ENCODE measurements at regions not wholly inside any gene's neighbourhood (a gene's known extent, or its start where the extent isn't known, plus 50 kb on each side); places are given as distances from the start of the nearest gene placed in this dataset.
A peak's percentile ranks its signal among the peaks of the same experiment; 100 is the strongest.
"Not testable (repeated sequence)": the region's sequence is repeated elsewhere in the genome, so short reads cannot be mapped to it uniquely, and the experiment has no call there.

DNA sequence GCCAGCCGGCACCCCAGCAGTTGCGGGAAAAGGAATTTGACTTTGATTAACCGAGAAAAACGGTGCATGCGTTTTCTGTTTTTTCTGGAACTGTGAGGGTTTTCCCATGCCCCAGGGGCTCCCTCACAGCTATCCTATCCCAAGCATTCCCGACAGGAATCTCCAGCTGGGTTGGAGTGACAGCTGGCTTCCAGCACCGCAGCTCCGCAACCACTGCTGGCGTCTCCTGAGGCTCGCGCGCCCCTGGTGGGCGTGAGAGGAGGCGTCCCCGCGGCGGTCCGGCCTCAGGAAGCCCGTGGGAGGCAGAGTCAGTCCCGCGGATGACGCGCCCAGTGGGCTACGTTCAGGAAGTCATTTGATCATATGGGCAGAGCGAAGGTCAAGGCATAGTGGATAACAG is 623.2 kb downstream of the SPATA31A6 start:
- H3K27me3 ChIP-seq (ENCODE audit: insufficient read depth, low read depth, severe bottlenecking); H3K27ac ChIP-seq; H3K4me3 ChIP-seq (ENCODE audit: low read depth, low read length); H3K36me3 ChIP-seq; H3K9me3 ChIP-seq (ENCODE audit: severe bottlenecking): not testable (repeated sequence)
- DNase-seq, result peak; percentile 42

DNA sequence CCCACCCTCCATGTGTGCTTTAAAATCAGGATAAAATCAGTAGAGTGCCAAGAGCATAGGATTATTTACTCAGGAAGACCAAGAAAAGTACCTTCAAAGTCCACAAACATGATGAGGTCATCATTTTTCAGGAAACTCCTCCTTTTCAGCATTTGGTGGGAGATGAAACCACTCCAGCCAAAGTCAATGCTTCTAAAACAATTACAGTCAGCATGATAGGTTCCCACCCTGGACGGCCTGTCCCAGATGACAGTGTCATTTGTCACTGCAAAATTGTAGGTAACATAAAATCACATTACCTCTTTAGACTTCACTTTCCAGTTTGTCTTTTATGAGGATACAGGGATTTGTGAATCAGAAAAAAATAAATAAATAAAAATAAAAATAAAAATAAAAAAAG is 638.0 kb downstream of the SPATA31A6 start:
- H3K4me3 ChIP-seq (ENCODE audit: low read depth, low read length); DNase-seq; H3K9me3 ChIP-seq (ENCODE audit: severe bottlenecking); H3K27me3 ChIP-seq (ENCODE audit: insufficient read depth, low read depth, severe bottlenecking); H3K27ac ChIP-seq; H3K36me3 ChIP-seq: not testable (repeated sequence)

GRCh38 chr9:42848156-42848555 is 664.7 kb downstream of the SPATA31A6 start:
- H3K9me3 ChIP-seq (ENCODE audit: severe bottlenecking); H3K4me3 ChIP-seq (ENCODE audit: low read depth, low read length); H3K27ac ChIP-seq; DNase-seq; H3K36me3 ChIP-seq; H3K27me3 ChIP-seq (ENCODE audit: insufficient read depth, low read depth, severe bottlenecking): not testable (repeated sequence)

GRCh38 chr9:42850896-42851693 is 667.6 kb downstream of the SPATA31A6 start:
- not testable (repeated sequence) for H3K27me3 ChIP-seq (ENCODE audit: insufficient read depth, low read depth, severe bottlenecking); H3K36me3 ChIP-seq; H3K4me3 ChIP-seq (ENCODE audit: low read depth, low read length); DNase-seq; H3K9me3 ChIP-seq (ENCODE audit: severe bottlenecking); H3K27ac ChIP-seq

DNA sequence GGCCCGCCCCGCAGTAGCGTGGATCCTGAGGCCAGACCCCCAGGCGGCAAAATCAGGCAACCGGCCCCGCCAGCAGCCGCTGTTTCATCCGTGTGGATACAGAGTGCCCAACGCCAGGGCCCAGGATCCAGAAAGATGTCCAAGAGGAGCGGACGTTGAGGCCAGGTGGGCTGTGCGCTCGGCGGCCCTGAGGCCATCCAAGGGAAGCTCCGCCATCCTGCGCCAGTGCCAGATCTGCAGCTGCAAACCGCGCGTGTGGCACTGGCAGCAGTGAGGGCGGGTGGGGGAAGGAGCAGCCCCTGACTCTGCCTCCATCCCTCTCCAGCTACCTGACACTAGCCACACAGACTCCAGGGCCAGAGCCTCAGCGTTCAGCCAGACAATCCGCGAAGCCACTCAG is 668.2 kb downstream of the SPATA31A6 start:
- H3K4me3 ChIP-seq (ENCODE audit: low read depth, low read length); H3K27ac ChIP-seq; DNase-seq: not testable (repeated sequence)

GRCh38 chr9:42852133-42852930 is 668.9 kb downstream of the SPATA31A6 start:
- not testable (repeated sequence) for H3K27me3 ChIP-seq (ENCODE audit: insufficient read depth, low read depth, severe bottlenecking); H3K27ac ChIP-seq; H3K9me3 ChIP-seq (ENCODE audit: severe bottlenecking); H3K36me3 ChIP-seq
- H3K4me3 ChIP-seq (ENCODE audit: low read depth, low read length), result peak overlapping the region; percentile 56
- TF ChIP-seq, protein P1, sequence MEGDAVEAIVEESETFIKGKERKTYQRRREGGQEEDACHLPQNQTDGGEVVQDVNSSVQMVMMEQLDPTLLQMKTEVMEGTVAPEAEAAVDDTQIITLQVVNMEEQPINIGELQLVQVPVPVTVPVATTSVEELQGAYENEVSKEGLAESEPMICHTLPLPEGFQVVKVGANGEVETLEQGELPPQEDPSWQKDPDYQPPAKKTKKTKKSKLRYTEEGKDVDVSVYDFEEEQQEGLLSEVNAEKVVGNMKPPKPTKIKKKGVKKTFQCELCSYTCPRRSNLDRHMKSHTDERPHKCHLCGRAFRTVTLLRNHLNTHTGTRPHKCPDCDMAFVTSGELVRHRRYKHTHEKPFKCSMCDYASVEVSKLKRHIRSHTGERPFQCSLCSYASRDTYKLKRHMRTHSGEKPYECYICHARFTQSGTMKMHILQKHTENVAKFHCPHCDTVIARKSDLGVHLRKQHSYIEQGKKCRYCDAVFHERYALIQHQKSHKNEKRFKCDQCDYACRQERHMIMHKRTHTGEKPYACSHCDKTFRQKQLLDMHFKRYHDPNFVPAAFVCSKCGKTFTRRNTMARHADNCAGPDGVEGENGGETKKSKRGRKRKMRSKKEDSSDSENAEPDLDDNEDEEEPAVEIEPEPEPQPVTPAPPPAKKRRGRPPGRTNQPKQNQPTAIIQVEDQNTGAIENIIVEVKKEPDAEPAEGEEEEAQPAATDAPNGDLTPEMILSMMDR (IDR thresholded peaks at IDR 0.05; ENCODE audit: low read depth, low read length), result peak; percentile 54
- DNase-seq, result peak; percentile 84

More for the DNA sequence above, 668.2 kb downstream of the SPATA31A6 start:
- H3K27me3 ChIP-seq (ENCODE audit: insufficient read depth, low read depth, severe bottlenecking); H3K36me3 ChIP-seq; H3K9me3 ChIP-seq (ENCODE audit: severe bottlenecking): not testable (repeated sequence)

- not testable (repeated sequence) for DNase-seq; H3K27ac ChIP-seq; H3K4me3 ChIP-seq (ENCODE audit: low read depth, low read length); H3K36me3 ChIP-seq; H3K9me3 ChIP-seq (ENCODE audit: severe bottlenecking); H3K27me3 ChIP-seq (ENCODE audit: insufficient read depth, low read depth, severe bottlenecking)
Measured at GRCh38 chr9:42860133-42860532, 676.7 kb downstream of the SPATA31A6 start.

- not testable (repeated sequence) for H3K9me3 ChIP-seq (ENCODE audit: severe bottlenecking); H3K27ac ChIP-seq; H3K4me3 ChIP-seq (ENCODE audit: low read depth, low read length); H3K36me3 ChIP-seq; DNase-seq; H3K27me3 ChIP-seq (ENCODE audit: insufficient read depth, low read depth, severe bottlenecking)
Measured at GRCh38 chr9:42862465-42862864, 679.0 kb downstream of the SPATA31A6 start.

All from WERI-Rb-1 (cell line).